HG03571 (cell line): ENCODE measurements at regions not wholly inside any gene's neighbourhood (a gene's known extent, or its start where the extent isn't known, plus 50 kb on each side); places are given as distances from the start of the nearest gene placed in this dataset.

Experiments used
- ATAC-seq: cut with Tn5 transposase; IDR thresholded peaks from one replicate; pipeline ENCODE4 v1.9.1; 2021; ENCODE audit not compliant: unreplicated experiment

DNA sequence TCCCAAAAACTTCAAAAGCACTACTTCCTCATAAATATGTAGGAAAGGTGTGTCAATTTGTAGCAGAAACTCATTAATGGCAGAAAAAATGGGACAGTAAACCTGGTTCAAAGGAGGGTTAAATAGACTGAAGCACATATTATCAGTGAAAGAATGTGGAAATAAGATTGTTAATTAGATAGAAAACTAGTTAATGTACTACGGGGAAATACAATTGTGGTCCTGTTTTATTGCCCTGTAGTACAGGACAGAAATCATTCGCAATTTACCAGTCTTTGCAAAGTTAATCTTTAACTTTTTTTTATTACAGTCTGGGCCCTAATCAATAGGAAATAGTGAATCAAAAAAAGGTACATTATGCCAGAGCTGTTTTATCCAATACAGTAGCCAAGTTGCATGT, 82.0 kb upstream of the PAK5 start:
- no peak for ATAC-seq

DNA sequence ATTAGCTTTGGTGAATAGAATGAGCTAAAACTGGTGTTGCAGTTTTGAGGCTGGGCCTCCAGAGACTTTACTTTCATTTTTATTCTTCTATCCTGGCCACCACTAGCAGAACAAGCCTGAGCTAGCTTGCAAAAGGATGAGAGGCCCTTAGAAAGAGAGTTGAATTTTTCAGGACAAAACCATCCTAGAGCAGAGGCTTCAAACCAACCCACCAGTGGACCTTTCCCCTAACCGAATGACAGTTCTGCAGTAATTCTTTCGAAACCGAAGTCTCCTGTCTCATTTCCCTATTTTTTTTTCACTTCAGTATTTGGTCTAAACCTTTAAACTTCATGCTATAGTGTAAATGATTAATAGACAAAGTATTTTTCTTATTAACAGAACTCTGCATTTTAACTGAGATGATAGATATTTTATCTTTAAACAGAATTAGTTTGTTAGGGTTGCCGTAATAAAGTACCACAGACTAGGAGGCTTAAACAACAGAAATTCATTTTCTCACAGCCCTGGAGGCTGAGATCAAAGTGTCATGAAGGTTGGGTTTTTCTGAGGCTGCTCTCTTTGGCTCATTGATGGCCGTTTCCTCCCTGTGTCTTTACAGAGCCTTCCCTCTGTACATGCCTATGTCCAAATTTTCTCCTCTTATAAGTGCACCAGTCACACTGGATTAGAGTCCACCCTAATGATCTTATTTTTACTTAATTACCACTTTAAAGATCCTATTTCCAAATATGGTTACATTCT, 80.6 kb upstream of the PAK5 start:
- peak; percentile 95 for ATAC-seq

DNA sequence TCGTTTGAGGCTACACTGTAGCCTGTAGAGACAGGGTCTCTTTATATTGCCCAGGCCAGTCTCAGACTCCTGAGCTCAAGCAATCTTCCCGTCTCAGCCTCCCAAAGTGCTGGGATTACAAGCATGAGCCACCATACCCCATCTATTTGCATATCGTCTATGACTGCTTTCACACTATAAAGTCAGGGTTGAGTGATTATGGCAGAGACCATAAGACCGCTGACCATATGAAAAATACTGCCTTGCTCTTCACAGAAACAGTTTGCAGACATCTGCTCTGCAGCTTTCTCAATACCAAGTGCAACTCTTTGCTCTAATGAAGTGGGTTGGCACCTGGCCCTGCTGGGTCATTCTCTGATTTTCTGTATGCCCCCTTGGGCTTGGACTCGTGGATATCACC, 79.5 kb upstream of the PAK5 start:
- no peak for ATAC-seq

DNA sequence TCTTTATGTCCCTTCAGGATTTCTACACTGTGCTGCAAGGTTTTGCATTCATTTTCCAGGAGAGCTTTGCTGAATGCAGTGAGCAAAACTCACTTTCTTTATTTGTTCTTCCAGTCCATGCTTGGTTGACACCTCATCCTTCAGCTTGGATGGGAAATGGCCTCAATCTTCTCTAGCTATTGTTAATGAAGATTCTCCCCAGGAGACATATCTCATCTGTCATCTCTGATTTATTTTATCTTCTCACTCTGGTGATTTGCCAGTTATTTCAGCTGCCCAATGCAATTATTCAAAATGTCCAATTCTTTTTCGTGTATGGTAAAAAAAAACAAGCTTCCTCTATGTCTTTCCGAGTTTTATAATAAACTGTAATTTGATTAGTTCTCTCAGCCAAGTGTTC, 77.9 kb upstream of the PAK5 start:
- ATAC-seq, result no peak

DNA sequence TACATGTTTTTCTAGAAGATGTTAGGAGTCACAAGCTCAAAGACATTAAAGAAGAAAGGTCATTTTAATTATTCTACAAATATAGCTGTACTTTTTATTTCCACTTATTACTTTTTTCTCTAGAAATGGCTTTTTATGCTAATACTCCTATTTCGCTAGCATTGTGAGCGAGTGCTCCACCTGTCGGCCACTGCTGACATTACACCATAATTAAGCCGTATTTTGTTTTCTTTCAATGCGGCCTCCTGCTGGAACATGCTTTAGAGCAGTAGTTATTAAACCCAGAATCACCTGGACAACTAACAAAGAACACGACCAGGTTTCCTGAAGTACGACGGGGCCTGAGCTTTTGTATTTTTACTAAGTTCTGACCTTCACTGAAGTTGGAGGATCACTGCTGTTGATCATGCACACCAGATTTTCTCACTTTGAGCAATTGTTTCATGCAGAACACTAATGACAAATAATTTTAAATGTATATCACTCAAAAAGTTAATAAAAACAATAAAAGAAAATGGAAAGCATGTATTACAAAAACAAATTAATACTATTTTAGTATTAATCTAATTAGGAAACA, 74.1 kb upstream of the PAK5 start:
- no peak for ATAC-seq

DNA sequence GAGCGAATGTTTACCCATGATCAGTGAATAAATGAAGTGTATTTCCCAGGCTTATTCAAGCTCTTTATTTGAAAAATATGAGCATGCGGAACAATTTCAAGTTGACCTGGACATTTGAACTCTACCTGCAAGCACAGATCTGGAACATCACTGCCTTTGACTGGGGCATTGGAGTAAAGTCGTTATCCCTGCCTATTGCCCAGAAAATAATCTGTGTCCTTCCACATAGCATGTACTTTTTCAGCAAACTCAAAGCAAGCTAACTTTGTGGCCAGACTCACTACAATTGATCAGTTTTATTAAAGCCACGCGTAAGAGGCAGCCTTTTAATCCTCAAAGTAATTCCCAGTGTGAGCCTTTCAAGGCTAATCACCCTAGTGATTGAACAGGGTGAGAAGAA, 73.4 kb upstream of the PAK5 start:
- no peak for ATAC-seq

DNA sequence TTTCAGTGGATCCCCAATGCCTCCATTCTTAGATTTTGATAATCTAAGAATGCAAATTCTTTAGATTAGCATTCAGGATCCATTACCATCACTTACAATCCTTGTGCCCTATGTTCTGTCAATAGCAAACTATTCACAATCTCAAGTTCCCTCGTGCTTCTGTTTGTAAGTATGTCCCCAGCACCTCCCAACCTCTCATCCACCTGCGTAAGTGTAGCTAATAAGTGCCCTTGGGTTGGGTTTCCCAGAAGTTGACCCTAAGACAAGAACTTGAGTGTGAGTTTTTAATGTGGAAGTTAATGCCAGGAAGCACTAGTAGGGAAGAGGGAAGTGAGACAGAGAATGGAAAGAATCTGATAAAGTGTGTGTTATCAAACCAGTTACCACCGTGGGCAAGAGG, 72.6 kb upstream of the PAK5 start:
- ATAC-seq, result no peak

DNA sequence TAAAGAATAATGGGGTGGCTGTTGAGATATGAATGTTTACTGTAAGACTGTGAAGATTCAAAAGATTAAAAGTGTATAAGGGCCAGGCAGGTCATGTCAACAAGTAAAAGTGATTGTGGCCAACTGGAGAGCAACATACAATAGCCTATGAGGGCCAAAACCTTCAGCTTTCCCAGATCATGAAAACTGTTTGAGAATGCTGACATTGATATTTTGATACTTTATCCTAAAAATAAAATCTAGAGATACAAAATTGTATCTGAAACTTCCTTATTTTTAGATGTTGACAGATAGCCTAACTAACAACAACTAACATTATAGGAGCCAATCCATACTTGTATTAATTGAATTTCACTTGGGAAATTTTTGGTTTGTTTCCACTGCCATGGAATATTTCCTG, 70.3 kb upstream of the PAK5 start:
- ATAC-seq, result no peak

DNA sequence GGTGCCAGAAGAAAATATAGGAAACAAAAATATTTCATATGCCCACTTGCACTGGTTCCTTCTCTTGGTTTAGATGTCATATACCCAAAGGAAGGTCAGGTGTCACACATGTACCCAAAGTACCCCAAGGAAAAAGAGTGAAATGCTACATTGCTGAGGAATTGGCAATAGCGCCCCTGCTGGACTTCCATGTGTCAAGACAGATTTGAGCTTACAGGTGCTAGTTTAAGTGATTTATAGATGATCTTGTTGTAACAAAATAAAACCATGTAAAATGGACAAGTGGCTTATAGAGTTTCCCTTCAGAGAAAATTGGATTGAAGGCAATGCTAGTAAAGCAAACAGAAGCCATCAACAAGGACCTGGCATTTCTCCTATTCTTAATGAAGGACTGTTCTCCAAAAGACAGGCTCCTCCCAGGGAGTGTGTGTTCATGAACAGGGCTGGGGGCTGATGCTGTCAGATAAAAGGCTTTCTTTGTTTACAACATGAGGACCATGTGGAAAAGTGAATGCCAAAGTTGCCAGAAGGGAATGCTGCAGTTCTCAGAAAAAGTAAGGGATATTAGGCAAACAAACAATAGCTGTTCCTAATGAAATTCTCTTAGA, 64.3 kb upstream of the PAK5 start:
- no peak for ATAC-seq

DNA sequence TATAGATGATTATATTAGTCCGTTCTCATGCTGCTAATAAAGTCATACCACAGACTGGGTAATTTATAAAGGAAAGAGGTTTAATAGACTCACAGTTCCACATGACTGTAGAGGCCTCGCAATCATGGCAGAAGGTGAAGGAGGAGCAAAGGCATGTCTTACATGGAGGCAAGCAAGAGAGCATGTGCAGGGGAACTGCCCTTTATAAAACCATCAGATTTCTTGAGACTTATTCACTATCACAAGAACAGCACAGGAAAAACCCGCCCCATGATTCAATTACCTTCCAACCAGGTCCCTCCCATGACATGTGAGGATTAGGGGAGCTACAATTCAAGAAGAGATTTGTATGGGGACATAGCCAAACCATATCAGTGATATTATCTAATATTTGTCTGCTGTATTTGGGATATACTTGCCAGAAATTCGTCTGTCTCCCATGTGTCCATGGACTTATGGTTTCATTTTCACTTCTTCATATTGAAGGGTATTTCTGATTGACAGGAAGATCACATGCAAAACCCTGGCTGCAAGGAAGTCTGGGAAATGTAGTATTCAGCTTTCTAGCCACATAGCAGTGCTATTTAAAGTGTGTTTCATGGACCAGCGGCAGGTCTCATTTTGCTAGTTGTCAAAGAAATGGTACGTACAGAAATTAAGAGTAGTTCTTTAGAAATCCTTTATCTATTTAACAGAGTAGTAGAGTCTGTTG, 50.5 kb upstream of the PAK5 start:
- no peak for ATAC-seq
